ENCODE measurements at regions not wholly inside any gene's neighbourhood (a gene's known extent, or its start where the extent isn't known, plus 50 kb on each side); places are given as distances from the start of the nearest gene placed in this dataset.

- TF ChIP-seq ZFP91 (CRISPR knock-in tag; IDR thresholded peaks at IDR 0.05) (no peak), EZH2 (IDR thresholded peaks at IDR 0.05; ENCODE audit: borderline replicate concordance, low read depth, low read length) (no peak), SNRNP70 (optimal IDR thresholded peaks at IDR 0.05; ENCODE audit: low read depth, low read length) (no peak), CHD2 (IDR thresholded peaks at IDR 0.05; ENCODE audit: low read depth, low read length) (no peak), SMARCC2 (IDR thresholded peaks at IDR 0.05; ENCODE audit: low read depth) (no peak), POLR2AphosphoS5 (IDR thresholded peaks at IDR 0.05; ENCODE audit: control insufficient read depth, insufficient read depth, low read depth, low read length) (no peak), JUNB (CRISPR knock-in tag; conservative IDR thresholded peaks at IDR 0.05) (no peak), NCOR1 (IDR thresholded peaks at IDR 0.05) (no peak), RNF2 (IDR thresholded peaks at IDR 0.05) (no peak), KDM1A (IDR thresholded peaks at IDR 0.05) (no peak), MAZ (CRISPR knock-in tag; conservative IDR thresholded peaks at IDR 0.05 in 1 of 2, IDR thresholded peaks at IDR 0.05 in 1 of 2) (no peak)
Measured at GRCh38 chr5:61231813-61232212, 69.5 kb upstream of the SMIM15 start.

Measured in K562 (cell line).